ENCODE measurements at regions not wholly inside any gene's neighbourhood (a gene's known extent, or its start where the extent isn't known, plus 50 kb on each side); places are given as distances from the start of the nearest gene placed in this dataset.

DNA sequence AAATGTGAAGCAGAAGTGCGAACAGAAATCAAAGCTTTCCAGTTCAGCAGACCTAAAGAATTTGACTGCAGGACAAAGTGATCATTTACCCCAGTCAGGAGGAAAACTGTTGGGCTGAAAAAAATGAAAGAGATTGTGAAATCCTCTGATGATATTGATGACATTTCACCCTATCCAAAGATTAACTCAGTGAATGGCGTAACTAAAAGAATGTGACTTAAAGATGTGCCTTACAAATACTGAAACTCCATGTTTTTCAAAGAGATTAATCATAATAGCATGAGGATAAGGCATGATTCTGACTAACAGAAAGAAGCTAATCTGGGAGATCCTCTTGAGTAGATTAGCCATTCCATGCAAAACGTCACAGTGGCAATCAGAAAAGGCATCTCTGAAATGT is 225.6 kb downstream of the DUSP6 start:
- ChIA-PET POLR2A (no interaction called here), CTCF (interaction anchor here (2.3 kb wide), 1 partner anchor 9 kb away, joined by 4 read pairs; no protein-coding TSS in a partner anchor)
- no peak for DNase-seq (ENCODE audit: extremely low spot score)
- TF ChIP-seq, protein P1, sequence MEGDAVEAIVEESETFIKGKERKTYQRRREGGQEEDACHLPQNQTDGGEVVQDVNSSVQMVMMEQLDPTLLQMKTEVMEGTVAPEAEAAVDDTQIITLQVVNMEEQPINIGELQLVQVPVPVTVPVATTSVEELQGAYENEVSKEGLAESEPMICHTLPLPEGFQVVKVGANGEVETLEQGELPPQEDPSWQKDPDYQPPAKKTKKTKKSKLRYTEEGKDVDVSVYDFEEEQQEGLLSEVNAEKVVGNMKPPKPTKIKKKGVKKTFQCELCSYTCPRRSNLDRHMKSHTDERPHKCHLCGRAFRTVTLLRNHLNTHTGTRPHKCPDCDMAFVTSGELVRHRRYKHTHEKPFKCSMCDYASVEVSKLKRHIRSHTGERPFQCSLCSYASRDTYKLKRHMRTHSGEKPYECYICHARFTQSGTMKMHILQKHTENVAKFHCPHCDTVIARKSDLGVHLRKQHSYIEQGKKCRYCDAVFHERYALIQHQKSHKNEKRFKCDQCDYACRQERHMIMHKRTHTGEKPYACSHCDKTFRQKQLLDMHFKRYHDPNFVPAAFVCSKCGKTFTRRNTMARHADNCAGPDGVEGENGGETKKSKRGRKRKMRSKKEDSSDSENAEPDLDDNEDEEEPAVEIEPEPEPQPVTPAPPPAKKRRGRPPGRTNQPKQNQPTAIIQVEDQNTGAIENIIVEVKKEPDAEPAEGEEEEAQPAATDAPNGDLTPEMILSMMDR (IDR thresholded peaks at IDR 0.05; ENCODE audit: control extremely low read depth, extremely low read depth, low read depth, missing control alignments): no peak

DNA sequence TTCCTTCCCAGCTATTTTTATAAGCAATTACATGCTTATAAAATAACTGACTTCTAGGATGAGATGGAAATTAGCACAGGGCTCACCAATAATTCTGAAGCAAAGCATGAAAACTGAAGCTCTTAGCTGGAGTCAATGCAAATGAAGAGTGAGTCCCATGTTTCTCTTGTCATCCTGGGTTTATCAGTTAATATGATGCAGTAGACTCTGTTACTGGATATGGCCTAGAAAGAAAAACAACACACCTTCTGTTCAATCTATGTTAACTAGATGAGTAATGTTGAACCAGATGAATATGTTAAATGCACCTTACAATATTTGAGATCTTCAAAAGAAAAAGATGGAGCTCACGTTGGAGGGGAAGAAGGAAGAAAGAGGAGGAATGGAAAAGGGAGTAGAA is 229.4 kb downstream of the DUSP6 start:
- CTCF ChIA-PET: no interaction called here
- POLR2A ChIA-PET: no interaction called here
- TF ChIP-seq, protein P1 (IDR thresholded peaks at IDR 0.05; ENCODE audit: control extremely low read depth, extremely low read depth, low read depth, missing control alignments): no peak
- DNase-seq (ENCODE audit: extremely low spot score): no peak

DNA sequence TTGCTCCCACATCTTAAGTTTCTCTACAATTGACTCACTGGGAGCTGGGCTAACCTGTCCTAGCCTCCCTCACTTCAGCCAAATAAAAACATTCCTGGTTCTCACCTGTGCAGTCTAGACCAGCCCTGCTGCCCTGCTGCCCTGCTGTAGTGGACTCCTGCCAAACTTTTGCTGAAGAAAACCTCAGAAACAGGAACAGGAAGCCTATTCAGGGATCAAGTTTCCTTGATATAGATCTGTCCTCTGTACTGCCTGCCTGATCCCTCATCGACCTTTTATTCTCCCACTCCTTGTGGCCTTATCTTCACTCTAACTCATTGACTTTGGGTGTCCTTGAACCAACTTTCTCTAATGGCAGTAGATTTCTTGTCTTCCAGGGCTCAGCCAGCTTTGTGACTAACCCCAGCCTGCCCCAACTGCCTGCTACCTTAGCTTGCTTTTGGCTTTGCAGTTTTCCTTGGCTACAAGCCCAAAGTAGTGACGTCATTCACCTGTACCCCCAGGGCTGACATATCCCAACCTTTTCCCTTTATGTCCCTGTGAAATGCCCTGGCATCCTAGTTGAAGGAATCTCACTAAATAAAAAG is 234.8 kb downstream of the DUSP6 start:
- TF ChIP-seq, protein P1 (IDR thresholded peaks at IDR 0.05; ENCODE audit: control extremely low read depth, extremely low read depth, low read depth, missing control alignments): no peak
- ChIA-PET POLR2A (no interaction called here), CTCF (interaction anchor here (3.5 kb wide), 1 partner anchor 11 kb away, joined by 11 read pairs; no protein-coding TSS in a partner anchor)
- DNase-seq (ENCODE audit: extremely low spot score): no peak

DNA sequence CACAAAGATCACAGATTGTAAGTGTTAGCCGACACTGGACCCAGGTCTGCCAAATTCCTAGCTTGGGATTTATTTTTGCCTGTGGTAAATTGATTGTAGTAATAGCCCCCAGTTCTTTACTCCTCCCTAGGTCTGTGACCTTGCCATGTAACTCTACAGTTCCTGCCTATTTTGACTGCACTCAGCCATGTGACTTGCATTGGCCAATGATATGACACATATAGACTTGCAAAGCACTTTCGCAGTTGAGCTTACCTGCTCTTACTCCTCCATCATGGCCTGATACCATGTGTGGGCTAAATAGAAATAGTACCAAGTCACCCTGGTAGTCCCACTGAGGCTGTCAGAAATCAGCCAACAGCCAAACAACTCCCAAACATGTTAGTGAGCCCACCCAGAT is 240.3 kb downstream of the DUSP6 start:
- TF ChIP-seq, protein P1 (IDR thresholded peaks at IDR 0.05; ENCODE audit: control extremely low read depth, extremely low read depth, low read depth, missing control alignments): no peak
- DNase-seq (ENCODE audit: extremely low spot score): no peak
- CTCF ChIA-PET: interaction anchor here (1.1 kb wide), 1 partner anchor 205 kb away, joined by 3 read pairs; no protein-coding TSS in a partner anchor
- POLR2A ChIA-PET: no interaction called here

DNA sequence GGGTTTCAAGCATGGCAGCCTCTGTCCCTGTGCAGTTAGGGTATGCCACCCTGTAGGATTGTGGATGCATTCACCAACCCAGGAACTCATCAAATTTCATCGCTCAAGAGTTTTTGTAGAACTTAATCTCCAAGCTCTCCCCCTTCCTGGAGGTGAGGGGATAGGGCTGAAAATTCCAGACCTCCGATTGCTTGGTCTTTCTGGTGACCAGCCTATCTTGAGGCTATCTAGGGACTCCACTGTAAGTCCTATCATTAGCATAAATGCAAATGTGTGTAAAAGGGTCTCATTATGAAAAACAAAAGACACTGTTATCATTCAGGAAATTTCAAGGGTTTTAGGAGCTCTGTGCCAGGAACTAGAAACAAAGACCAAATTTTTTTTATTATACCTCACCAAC is 244.0 kb downstream of the DUSP6 start:
- TF ChIP-seq, protein P1 (IDR thresholded peaks at IDR 0.05; ENCODE audit: control extremely low read depth, extremely low read depth, low read depth, missing control alignments): no peak
- POLR2A ChIA-PET: no interaction called here
- CTCF ChIA-PET: no interaction called here
- no peak for DNase-seq (ENCODE audit: extremely low spot score)

DNA sequence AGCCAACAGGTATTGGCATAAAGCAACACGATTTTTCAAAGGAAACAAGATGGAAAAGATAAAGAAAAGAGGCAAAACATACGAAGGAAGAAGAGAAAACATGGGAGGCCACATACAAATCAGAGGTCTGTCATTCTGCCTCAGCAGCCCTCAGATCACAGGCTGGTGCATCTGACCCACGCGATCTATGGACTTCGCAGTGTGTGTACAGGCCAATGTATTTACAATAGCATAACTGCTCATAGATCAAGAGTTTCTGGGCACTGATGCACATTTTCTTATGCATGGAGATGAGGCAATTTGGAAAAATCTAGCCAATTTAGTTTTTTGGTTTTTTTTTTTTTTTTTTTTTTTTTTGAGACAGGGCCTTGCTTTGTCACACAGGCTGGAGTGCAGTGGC is 245.4 kb downstream of the DUSP6 start:
- TF ChIP-seq, protein P1 (IDR thresholded peaks at IDR 0.05; ENCODE audit: control extremely low read depth, extremely low read depth, low read depth, missing control alignments): no peak
- ChIA-PET CTCF (no interaction called here), POLR2A (no interaction called here)
- DNase-seq (ENCODE audit: extremely low spot score): no peak
